K562 (cell line): ENCODE measurements at regions not wholly inside any gene's neighbourhood (a gene's known extent, or its start where the extent isn't known, plus 50 kb on each side); places are given as distances from the start of the nearest gene placed in this dataset.

Experiments
- CTCF ChIP-seq, 3 experiments: IDR thresholded peaks in 2 of 3; conservative IDR thresholded peaks in 1 of 3; 2 replicates each; pipeline ENCODE4 v1.5.1; 2011 to 2012; ENCODE audit warnings: low read length in 3 of 3, mild to moderate bottlenecking in 3 of 3, control low read depth in 2 of 3, improper control_type of control experiment in 1 of 3, inconsistent platforms in 1 of 3, low read depth in 1 of 3, mixed read lengths in 1 of 3, moderate library complexity in 1 of 3; ENCODE audit not compliant: insufficient read depth in 2 of 3
- POLR2AphosphoS5 ChIP-seq: IDR thresholded peaks from 2 replicates; pipeline ENCODE4 v1.6.1; 2011; ENCODE audit warnings: mild to moderate bottlenecking, low read depth, low read length, moderate library complexity; ENCODE audit not compliant: control insufficient read depth, insufficient read depth
- ZBTB40 ChIP-seq, 2 experiments: fragments of 450-650 bp in 1 of 2; sonication (generic) in 1 of 2; formaldehyde crosslinking in 1 of 2; IDR thresholded peaks; 2 replicates each; pipeline versions ENCODE4 v1.7.1 to v1.9.0; 2016 to 2022; ENCODE audit warnings: inconsistent platforms in 1 of 2, mild to moderate bottlenecking in 1 of 2, missing genetic modification reagents in 1 of 2

- TF ChIP-seq POLR2AphosphoS5 (no peak), CTCF (IDR thresholded peaks at IDR 0.05 in 2 of 3, conservative IDR thresholded peaks at IDR 0.05 in 1 of 3; ENCODE audit: insufficient read depth in 2 of 3, low read depth in 1 of 3, low read length in 3 of 3) (no peak), ZBTB40 (IDR thresholded peaks at IDR 0.05) (no peak), ZBTB40 (CRISPR knock-in tag; IDR thresholded peaks at IDR 0.05) (no peak)
Observed at GRCh38 chr4:126213996-126214395, 899.2 kb downstream of the FAT4 start.
